ENCODE measurements at regions not wholly inside any gene's neighbourhood (a gene's known extent, or its start where the extent isn't known, plus 50 kb on each side); places are given as distances from the start of the nearest gene placed in this dataset.

DNA sequence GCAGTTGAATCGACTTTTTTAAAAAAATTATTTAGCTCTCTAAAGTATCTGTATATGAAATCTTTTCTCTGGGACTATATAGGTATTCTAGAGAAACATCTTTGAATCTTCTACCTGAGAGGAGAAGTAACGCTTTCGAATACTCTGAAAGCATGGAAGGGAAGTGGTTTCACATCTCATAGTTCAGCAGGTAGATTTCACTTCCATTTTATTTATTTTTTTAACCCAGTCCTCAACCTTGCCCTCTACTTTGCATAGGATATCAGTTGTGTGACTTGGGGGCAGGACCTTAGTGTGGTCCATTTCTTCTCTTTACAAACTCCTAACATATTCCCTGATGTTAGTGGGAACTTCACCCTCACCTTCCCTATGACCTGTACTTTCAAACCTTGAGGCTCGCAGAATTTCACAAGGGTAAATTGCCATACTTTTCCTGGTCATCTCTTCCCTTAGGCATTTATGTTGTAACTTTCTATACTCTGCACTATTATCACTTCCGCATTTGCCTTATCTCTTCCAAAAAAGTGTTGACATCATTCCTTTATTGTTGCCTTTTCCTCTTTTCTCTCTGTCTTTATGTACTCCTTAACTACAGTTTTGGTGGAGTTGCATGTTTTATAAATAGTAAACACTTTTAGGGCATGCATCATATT is 1208.5 kb upstream of the ADGRL4 start:
- TF ChIP-seq EZH2phosphoT487 (IDR thresholded peaks at IDR 0.05; ENCODE audit: insufficient read depth, low read depth) (no peak), EZH2 (IDR thresholded peaks at IDR 0.05; ENCODE audit: insufficient read depth, poor library complexity, severe bottlenecking) (no peak)

All from GM23248 (cell line).